ENCODE measurements at regions not wholly inside any gene's neighbourhood (a gene's known extent, or its start where the extent isn't known, plus 50 kb on each side); places are given as distances from the start of the nearest gene placed in this dataset.

DNA sequence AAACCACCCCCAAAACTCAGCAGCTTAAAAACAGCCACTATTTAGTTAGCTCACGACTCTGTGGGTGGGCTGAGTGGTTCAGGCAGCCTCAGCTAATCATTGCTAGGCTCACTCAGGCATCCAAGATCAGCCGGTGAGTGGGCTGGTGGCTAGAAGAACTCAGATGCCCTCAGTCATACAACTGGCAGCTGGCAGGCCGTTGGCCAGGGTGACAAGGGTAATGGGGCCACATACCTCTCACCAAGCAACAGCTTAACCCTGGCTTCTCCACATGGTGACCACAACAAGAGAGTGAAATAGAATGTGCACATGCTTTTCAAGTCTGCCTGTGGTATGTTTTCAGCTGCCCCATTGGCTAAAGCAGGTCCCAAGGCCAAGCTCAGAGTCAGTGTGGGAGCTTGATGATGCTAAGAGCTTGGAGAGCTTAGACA lies 435.4 kb upstream of the TSHZ3 start:
- TF ChIP-seq, protein P1, sequence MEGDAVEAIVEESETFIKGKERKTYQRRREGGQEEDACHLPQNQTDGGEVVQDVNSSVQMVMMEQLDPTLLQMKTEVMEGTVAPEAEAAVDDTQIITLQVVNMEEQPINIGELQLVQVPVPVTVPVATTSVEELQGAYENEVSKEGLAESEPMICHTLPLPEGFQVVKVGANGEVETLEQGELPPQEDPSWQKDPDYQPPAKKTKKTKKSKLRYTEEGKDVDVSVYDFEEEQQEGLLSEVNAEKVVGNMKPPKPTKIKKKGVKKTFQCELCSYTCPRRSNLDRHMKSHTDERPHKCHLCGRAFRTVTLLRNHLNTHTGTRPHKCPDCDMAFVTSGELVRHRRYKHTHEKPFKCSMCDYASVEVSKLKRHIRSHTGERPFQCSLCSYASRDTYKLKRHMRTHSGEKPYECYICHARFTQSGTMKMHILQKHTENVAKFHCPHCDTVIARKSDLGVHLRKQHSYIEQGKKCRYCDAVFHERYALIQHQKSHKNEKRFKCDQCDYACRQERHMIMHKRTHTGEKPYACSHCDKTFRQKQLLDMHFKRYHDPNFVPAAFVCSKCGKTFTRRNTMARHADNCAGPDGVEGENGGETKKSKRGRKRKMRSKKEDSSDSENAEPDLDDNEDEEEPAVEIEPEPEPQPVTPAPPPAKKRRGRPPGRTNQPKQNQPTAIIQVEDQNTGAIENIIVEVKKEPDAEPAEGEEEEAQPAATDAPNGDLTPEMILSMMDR (IDR thresholded peaks at IDR 0.05) = no peak
- no peak for TF ChIP-seq ZFX (IDR thresholded peaks at IDR 0.05; ENCODE audit: borderline replicate concordance)
